ENCODE measurements at regions not wholly inside any gene's neighbourhood (a gene's known extent, or its start where the extent isn't known, plus 50 kb on each side); places are given as distances from the start of the nearest gene placed in this dataset.
A peak's percentile ranks its signal among the peaks of the same experiment; 100 is the strongest.
"Not testable (repeated sequence)": the region's sequence is repeated elsewhere in the genome, so short reads cannot be mapped to it uniquely, and the experiment has no call there.

- no peak for DNase-seq
These were observed 358.7 kb downstream of the RFC3 start for GRCh38 chr13:34176633-34177032.

- no peak for DNase-seq
These were observed 361.5 kb downstream of the RFC3 start for GRCh38 chr13:34179481-34179880.

GRCh38 chr13:34179927-34180326 is 362.0 kb downstream of the RFC3 start:
- DNase-seq, result no peak

- DNase-seq, result not testable (repeated sequence)
These were observed 363.3 kb downstream of the RFC3 start for GRCh38 chr13:34181256-34181655.

- DNase-seq, result no peak
These were observed 372.0 kb downstream of the RFC3 start for GRCh38 chr13:34189946-34190345.

- DNase-seq, result no peak
These were observed 383.3 kb downstream of the RFC3 start for GRCh38 chr13:34201050-34201913.

GRCh38 chr13:34207334-34207733 is 389.4 kb downstream of the RFC3 start:
- DNase-seq, result no peak

- DNase-seq, result no peak
These were observed 389.9 kb downstream of the RFC3 start for GRCh38 chr13:34207872-34208271.

GRCh38 chr13:34208336-34208735 is 390.4 kb downstream of the RFC3 start:
- DNase-seq, result no peak

- no peak for DNase-seq
These were observed 392.4 kb downstream of the RFC3 start for GRCh38 chr13:34210341-34210740.

- no peak for DNase-seq
These were observed 396.7 kb downstream of the RFC3 start for GRCh38 chr13:34214686-34215085.

GRCh38 chr13:34216256-34216655 is 398.3 kb downstream of the RFC3 start:
- no peak for DNase-seq

GRCh38 chr13:34217343-34218025 is 399.5 kb downstream of the RFC3 start:
- no peak for DNase-seq

- DNase-seq, result no peak
These were observed 406.0 kb downstream of the RFC3 start for GRCh38 chr13:34223984-34224383.

GRCh38 chr13:34224877-34225276 is 406.9 kb downstream of the RFC3 start:
- peak; percentile 22 for DNase-seq

GRCh38 chr13:34230271-34230670 is 412.3 kb downstream of the RFC3 start:
- DNase-seq, result no peak

- no peak for DNase-seq
These were observed 423.4 kb downstream of the RFC3 start for GRCh38 chr13:34241332-34241731.

GRCh38 chr13:34243403-34243802 is 425.5 kb downstream of the RFC3 start:
- no peak for DNase-seq

- DNase-seq, result no peak
These were observed 428.6 kb downstream of the RFC3 start for GRCh38 chr13:34246511-34246910.

- DNase-seq, result no peak
These were observed 429.6 kb downstream of the RFC3 start for GRCh38 chr13:34247596-34247995.

- DNase-seq, result no peak
These were observed 431.6 kb downstream of the RFC3 start for GRCh38 chr13:34249546-34250039.

GRCh38 chr13:34250151-34250670 is 432.3 kb downstream of the RFC3 start:
- DNase-seq, result no peak

- no peak for DNase-seq
These were observed 436.4 kb downstream of the RFC3 start for GRCh38 chr13:34254366-34254765.

GRCh38 chr13:34255711-34256110 is 437.8 kb downstream of the RFC3 start:
- no peak for DNase-seq

Data from retina (tissue), 1 donor.